HEK293 (cell line): ENCODE measurements at regions not wholly inside any gene's neighbourhood (a gene's known extent, or its start where the extent isn't known, plus 50 kb on each side); places are given as distances from the start of the nearest gene placed in this dataset.

ENCODE experiments used
- CTCF ChIA-PET: fragments of 350-600 bp; formaldehyde crosslinking; extraction: SDS; loops from one replicate; lab custom pipeline; 2021; ENCODE audit warnings: antibody characterized with exemption; lab: Yijun Ruan, JAX
- POLR2A ChIA-PET: fragments of 300-600 bp; formaldehyde crosslinking; extraction: SDS; loops from one replicate; lab custom pipeline; 2020; ENCODE audit warnings: antibody characterized with exemption, inconsistent platforms; lab: Yijun Ruan, JAX
- H3K27ac ChIP-seq: fragments of 200-500 bp; sonication (Bioruptor generic); 2 replicates; pipeline ENCODE4 v1.5.1; 2014; ENCODE audit warnings: low read depth, low read length, control low read depth, inconsistent platforms; ENCODE audit errors: extremely low read depth
- H3K36me3 ChIP-seq, 2 experiments: fragments of 200-500 bp in 1 of 2; sonication (Bioruptor generic) in 1 of 2; 1 replicate in 1 of 2; 2 replicates in 1 of 2; pipeline ENCODE4 v1.5.1; 2014 to 2017; ENCODE audit warnings: inconsistent platforms in 2 of 2, low read length in 2 of 2; ENCODE audit not compliant: control insufficient read depth in 2 of 2, insufficient read depth in 1 of 2
- H3K4me1 ChIP-seq: fragments of 200-500 bp; sonication (Bioruptor generic); 2 replicates; pipeline ENCODE4 v1.5.1; 2014; ENCODE audit warnings: mild to moderate bottlenecking, low read length, inconsistent platforms; ENCODE audit not compliant: control insufficient read depth, insufficient read depth
- H3K4me3 ChIP-seq: 2 replicates; pipeline ENCODE4 v1.5.1; 2011; ENCODE audit warnings: low read depth, mild to moderate bottlenecking, control low read depth, low read length, moderate library complexity
- H3K9me3 ChIP-seq: fragments of 200-500 bp; sonication (Bioruptor generic); 2 replicates; pipeline ENCODE4 v1.5.1; 2014; ENCODE audit warnings: low read depth, low read length, inconsistent platforms; ENCODE audit not compliant: control insufficient read depth, insufficient read depth
- OSR2 ChIP-seq: fragments of 450-650 bp; formaldehyde crosslinking; IDR thresholded peaks from 2 replicates; pipeline ENCODE4 v1.5.1; 2016; ENCODE audit warnings: missing biosample characterization, missing genetic modification characterization
- PRDM1 ChIP-seq: fragments of 450-650 bp; formaldehyde crosslinking; IDR thresholded peaks from 2 replicates; pipeline ENCODE4; 2016; ENCODE audit warnings: missing biosample characterization, missing genetic modification characterization
- ZFP69B ChIP-seq: fragments of 450-650 bp; formaldehyde crosslinking; IDR thresholded peaks from 2 replicates; pipeline ENCODE4 v1.5.1; 2016; ENCODE audit warnings: missing biosample characterization, missing genetic modification characterization
- ZIC2 ChIP-seq: fragments of 450-650 bp; formaldehyde crosslinking; IDR thresholded peaks from 2 replicates; pipeline ENCODE4 v1.5.1; 2016; ENCODE audit warnings: missing biosample characterization, missing genetic modification characterization
- ZNF10 ChIP-seq: fragments of 450-650 bp; formaldehyde crosslinking; IDR thresholded peaks from 2 replicates; pipeline ENCODE4 v1.5.1; 2017; ENCODE audit warnings: missing biosample characterization, missing genetic modification characterization
- ZNF114 ChIP-seq: fragments of 450-650 bp; formaldehyde crosslinking; IDR thresholded peaks from 2 replicates; pipeline ENCODE4 v1.5.0; 2017; ENCODE audit warnings: missing biosample characterization, missing genetic modification characterization
- ZNF155 ChIP-seq: fragments of 450-650 bp; formaldehyde crosslinking; IDR thresholded peaks from 2 replicates; pipeline ENCODE4 v1.5.1; 2016; ENCODE audit warnings: missing biosample characterization, missing genetic modification characterization
- ZNF24 ChIP-seq: fragments of 450-650 bp; formaldehyde crosslinking; IDR thresholded peaks from 2 replicates; pipeline ENCODE4 v1.5.1; 2016; ENCODE audit warnings: missing biosample characterization, missing genetic modification characterization
- ZNF350 ChIP-seq: fragments of 450-650 bp; formaldehyde crosslinking; IDR thresholded peaks from 2 replicates; pipeline ENCODE4 v1.5.0; 2017; ENCODE audit warnings: missing biosample characterization, mild to moderate bottlenecking, missing genetic modification characterization
- ZNF366 ChIP-seq: fragments of 450-650 bp; formaldehyde crosslinking; conservative IDR thresholded peaks from 2 replicates; pipeline ENCODE4 v1.5.1; 2016; ENCODE audit warnings: missing biosample characterization, missing genetic modification characterization
- ZNF391 ChIP-seq: fragments of 450-650 bp; formaldehyde crosslinking; IDR thresholded peaks from 2 replicates; pipeline ENCODE4 v1.5.1; 2016; ENCODE audit warnings: low read depth, missing biosample characterization, missing genetic modification characterization, borderline replicate concordance
- ZNF510 ChIP-seq: fragments of 450-650 bp; formaldehyde crosslinking; IDR thresholded peaks from 2 replicates; pipeline ENCODE4 v1.5.1; 2018; ENCODE audit warnings: mild to moderate bottlenecking, missing genetic modification characterization, missing biosample characterization; ENCODE audit not compliant: insufficient replicate concordance
- ZNF521 ChIP-seq: fragments of 450-650 bp; formaldehyde crosslinking; IDR thresholded peaks from 2 replicates; pipeline ENCODE4 v1.5.1; 2017; ENCODE audit warnings: missing biosample characterization, mild to moderate bottlenecking, missing genetic modification characterization
- ZNF549 ChIP-seq: fragments of 450-650 bp; IDR thresholded peaks from 2 replicates; pipeline ENCODE4 v1.5.1; 2018; ENCODE audit warnings: missing biosample characterization, missing genetic modification characterization, mild to moderate bottlenecking, inconsistent platforms, moderate library complexity
- ZNF555 ChIP-seq: fragments of 450-650 bp; formaldehyde crosslinking; conservative IDR thresholded peaks from 2 replicates; pipeline ENCODE4 v1.5.1; 2017; ENCODE audit warnings: missing biosample characterization, mild to moderate bottlenecking, missing genetic modification characterization, inconsistent platforms
- ZNF600 ChIP-seq: fragments of 450-650 bp; formaldehyde crosslinking; IDR thresholded peaks from 2 replicates; pipeline ENCODE4 v1.5.1; 2016; ENCODE audit warnings: missing biosample characterization, missing genetic modification characterization
- ZNF776 ChIP-seq: fragments of 450-650 bp; formaldehyde crosslinking; IDR thresholded peaks from 2 replicates; pipeline ENCODE4 v1.5.0; 2017; ENCODE audit warnings: missing biosample characterization, missing genetic modification characterization, borderline replicate concordance
- ZNF785 ChIP-seq: fragments of 450-650 bp; formaldehyde crosslinking; IDR thresholded peaks from 2 replicates; pipeline ENCODE4 v1.5.1; 2016; ENCODE audit warnings: missing biosample characterization, missing genetic modification characterization
- ZNF791 ChIP-seq: fragments of 450-650 bp; formaldehyde crosslinking; IDR thresholded peaks from 2 replicates; pipeline ENCODE4 v1.5.1; 2016; ENCODE audit warnings: missing biosample characterization, missing genetic modification characterization
- ZNF843 ChIP-seq: fragments of 450-650 bp; formaldehyde crosslinking; IDR thresholded peaks from 2 replicates; pipeline ENCODE4 v1.5.1; 2016; ENCODE audit warnings: missing biosample characterization, missing genetic modification characterization
- ZXDB ChIP-seq: fragments of 450-650 bp; formaldehyde crosslinking; IDR thresholded peaks from 2 replicates; pipeline ENCODE4 v1.5.1; 2016; ENCODE audit warnings: missing biosample characterization, missing genetic modification characterization
- TF ChIP-seq, protein P1 (sequence below): sonication (generic); formaldehyde crosslinking; IDR thresholded peaks from 2 replicates; pipeline ENCODE4 v1.8.1; 2022; ENCODE audit warnings: mild to moderate bottlenecking, moderate library complexity, missing genetic modification reagents
- TF ChIP-seq, protein P2 (sequence below): fragments of 450-650 bp; formaldehyde crosslinking; IDR thresholded peaks from 2 replicates; pipeline ENCODE4 v1.5.1; 2016; ENCODE audit warnings: missing biosample characterization, missing genetic modification characterization
- TF ChIP-seq, protein P3 (sequence below): fragments of 450-650 bp; formaldehyde crosslinking; IDR thresholded peaks from 2 replicates; pipeline ENCODE4 v1.5.1; 2016; ENCODE audit warnings: missing biosample characterization, missing genetic modification characterization
- TF ChIP-seq, protein P4 (sequence below): fragments of 450-650 bp; formaldehyde crosslinking; IDR thresholded peaks from 2 replicates; pipeline ENCODE4 v1.5.1; 2016; ENCODE audit warnings: missing biosample characterization, missing genetic modification characterization
- TF ChIP-seq, protein P5 (sequence below): fragments of 450-650 bp; formaldehyde crosslinking; IDR thresholded peaks from 2 replicates; pipeline ENCODE4 v1.5.1; 2016; ENCODE audit warnings: missing biosample characterization, missing genetic modification characterization, borderline replicate concordance

DNA sequence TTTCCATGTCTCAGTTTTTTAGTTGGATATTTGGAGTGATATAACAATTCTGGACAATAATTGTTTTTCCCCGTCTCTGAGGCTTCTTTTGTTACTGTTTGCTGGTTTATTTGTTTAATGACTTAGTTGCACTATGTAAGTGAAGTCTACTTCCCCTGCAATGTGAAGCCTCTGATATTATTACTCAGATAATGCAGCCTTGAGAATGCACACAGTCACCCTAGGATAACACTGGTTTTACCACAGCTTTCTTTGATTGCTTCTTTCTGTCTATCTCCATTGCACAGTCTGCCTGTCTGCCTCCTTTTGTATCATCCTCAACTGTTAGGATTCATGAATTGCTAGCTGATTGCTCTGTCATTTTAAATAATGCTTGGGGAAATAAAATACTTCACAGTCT is 208.7 kb upstream of the ROBO1 start:
- ChIA-PET POLR2A (no interaction called here), CTCF (no interaction called here)
- Histone ChIP-seq H3K4me1 (no peaks in the 10 kb centered on the region), H3K9me3 (no peaks in the 10 kb centered on the region), H3K36me3 (no peaks in the 10 kb centered on the region), H3K4me3 (no peak overlapping the region), H3K27ac (no peak overlapping the region)
- TF ChIP-seq ZNF24 (tag by site-specific recombination) (no peak), ZNF785 (tag by site-specific recombination) (no peak), ZIC2 (tag by site-specific recombination) (no peak), ZNF155 (tag by site-specific recombination) (no peak), ZNF549 (no peak), ZNF600 (no peak), ZNF791 (tag by site-specific recombination) (no peak), ZNF10 (tag by site-specific recombination) (no peak), ZNF555 (tag by site-specific recombination) (no peak), ZFP69B (no peak), ZNF843 (tag by site-specific recombination) (no peak), ZNF366 (tag by site-specific recombination) (no peak), PRDM1 (tag by site-specific recombination) (no peak)
- TF ChIP-seq, protein P1, sequence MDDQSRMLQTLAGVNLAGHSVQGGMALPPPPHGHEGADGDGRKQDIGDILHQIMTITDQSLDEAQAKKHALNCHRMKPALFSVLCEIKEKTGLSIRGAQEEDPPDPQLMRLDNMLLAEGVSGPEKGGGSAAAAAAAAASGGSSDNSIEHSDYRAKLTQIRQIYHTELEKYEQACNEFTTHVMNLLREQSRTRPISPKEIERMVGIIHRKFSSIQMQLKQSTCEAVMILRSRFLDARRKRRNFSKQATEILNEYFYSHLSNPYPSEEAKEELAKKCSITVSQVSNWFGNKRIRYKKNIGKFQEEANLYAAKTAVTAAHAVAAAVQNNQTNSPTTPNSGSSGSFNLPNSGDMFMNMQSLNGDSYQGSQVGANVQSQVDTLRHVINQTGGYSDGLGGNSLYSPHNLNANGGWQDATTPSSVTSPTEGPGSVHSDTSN (CRISPR knock-in tag): no peak
- TF ChIP-seq, protein P2, sequence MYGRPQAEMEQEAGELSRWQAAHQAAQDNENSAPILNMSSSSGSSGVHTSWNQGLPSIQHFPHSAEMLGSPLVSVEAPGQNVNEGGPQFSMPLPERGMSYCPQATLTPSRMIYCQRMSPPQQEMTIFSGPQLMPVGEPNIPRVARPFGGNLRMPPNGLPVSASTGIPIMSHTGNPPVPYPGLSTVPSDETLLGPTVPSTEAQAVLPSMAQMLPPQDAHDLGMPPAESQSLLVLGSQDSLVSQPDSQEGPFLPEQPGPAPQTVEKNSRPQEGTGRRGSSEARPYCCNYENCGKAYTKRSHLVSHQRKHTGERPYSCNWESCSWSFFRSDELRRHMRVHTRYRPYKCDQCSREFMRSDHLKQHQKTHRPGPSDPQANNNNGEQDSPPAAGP: no peak
- TF ChIP-seq, protein P3, sequence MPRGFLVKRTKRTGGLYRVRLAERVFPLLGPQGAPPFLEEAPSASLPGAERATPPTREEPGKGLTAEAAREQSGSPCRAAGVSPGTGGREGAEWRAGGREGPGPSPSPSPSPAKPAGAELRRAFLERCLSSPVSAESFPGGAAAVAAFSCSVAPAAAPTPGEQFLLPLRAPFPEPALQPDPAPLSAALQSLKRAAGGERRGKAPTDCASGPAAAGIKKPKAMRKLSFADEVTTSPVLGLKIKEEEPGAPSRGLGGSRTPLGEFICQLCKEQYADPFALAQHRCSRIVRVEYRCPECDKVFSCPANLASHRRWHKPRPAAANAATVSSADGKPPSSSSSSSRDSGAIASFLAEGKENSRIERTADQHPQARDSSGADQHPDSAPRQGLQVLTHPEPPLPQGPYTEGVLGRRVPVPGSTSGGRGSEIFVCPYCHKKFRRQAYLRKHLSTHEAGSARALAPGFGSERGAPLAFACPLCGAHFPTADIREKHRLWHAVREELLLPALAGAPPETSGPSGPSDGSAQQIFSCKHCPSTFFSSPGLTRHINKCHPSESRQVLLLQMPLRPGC (tag by site-specific recombination): no peak
- TF ChIP-seq, protein P4, sequence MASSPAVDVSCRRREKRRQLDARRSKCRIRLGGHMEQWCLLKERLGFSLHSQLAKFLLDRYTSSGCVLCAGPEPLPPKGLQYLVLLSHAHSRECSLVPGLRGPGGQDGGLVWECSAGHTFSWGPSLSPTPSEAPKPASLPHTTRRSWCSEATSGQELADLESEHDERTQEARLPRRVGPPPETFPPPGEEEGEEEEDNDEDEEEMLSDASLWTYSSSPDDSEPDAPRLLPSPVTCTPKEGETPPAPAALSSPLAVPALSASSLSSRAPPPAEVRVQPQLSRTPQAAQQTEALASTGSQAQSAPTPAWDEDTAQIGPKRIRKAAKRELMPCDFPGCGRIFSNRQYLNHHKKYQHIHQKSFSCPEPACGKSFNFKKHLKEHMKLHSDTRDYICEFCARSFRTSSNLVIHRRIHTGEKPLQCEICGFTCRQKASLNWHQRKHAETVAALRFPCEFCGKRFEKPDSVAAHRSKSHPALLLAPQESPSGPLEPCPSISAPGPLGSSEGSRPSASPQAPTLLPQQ (tag by site-specific recombination): no peak

DNA sequence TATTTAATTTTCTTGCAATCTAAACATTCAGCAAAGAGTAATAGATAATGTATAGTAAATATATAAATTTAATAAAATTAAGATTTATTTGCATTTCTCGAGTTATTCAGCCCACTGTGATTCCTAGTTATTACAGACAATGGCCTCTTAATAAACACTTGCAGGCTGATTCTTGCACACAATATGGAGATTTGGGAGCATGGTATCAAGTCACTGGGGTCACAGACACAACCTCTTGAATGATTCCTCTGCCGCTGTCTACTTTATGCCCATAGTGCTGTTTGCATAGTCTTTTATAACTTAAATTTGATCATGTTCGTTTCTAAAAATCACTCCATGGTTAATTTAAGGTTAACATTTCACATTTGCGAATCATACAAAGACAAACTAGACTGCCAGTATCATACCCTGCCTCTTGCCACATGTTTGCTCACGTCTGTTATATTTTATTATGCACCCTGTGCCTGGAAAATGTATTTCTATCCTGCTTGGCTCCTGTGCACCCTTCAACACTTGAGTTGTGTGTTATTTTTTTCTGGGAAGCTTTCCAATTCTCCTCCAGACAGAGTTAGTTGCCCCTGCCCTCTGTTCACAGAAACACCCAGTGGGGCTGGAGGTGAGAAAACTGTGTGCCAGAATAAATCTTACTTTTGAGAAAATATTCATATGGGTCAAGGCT is 206.3 kb upstream of the ROBO1 start:
- no peaks in the 10 kb centered on the region for H3K4me1 ChIP-seq
- POLR2A ChIA-PET: no interaction called here
- CTCF ChIA-PET: no interaction called here
- no peak overlapping the region for H3K4me3 ChIP-seq
- no peaks in the 10 kb centered on the region for H3K9me3 ChIP-seq
- no peaks in the 10 kb centered on the region for H3K36me3 ChIP-seq
- H3K27ac ChIP-seq: no peak overlapping the region
- TF ChIP-seq ZNF391 (no peak), ZNF776 (tag by site-specific recombination) (no peak), ZXDB (tag by site-specific recombination) (no peak), ZNF114 (tag by site-specific recombination) (no peak), ZNF510 (tag by site-specific recombination) (no peak), OSR2 (tag by site-specific recombination) (no peak), ZNF10 (tag by site-specific recombination) (no peak), ZNF521 (tag by site-specific recombination) (no peak), ZNF350 (tag by site-specific recombination) (no peak)
- TF ChIP-seq, protein P5, sequence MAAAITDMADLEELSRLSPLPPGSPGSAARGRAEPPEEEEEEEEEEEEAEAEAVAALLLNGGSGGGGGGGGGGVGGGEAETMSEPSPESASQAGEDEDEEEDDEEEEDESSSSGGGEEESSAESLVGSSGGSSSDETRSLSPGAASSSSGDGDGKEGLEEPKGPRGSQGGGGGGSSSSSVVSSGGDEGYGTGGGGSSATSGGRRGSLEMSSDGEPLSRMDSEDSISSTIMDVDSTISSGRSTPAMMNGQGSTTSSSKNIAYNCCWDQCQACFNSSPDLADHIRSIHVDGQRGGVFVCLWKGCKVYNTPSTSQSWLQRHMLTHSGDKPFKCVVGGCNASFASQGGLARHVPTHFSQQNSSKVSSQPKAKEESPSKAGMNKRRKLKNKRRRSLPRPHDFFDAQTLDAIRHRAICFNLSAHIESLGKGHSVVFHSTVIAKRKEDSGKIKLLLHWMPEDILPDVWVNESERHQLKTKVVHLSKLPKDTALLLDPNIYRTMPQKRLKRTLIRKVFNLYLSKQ (tag by site-specific recombination): no peak
